ENCODE measurements at regions not wholly inside any gene's neighbourhood (a gene's known extent, or its start where the extent isn't known, plus 50 kb on each side); places are given as distances from the start of the nearest gene placed in this dataset.

DNA sequence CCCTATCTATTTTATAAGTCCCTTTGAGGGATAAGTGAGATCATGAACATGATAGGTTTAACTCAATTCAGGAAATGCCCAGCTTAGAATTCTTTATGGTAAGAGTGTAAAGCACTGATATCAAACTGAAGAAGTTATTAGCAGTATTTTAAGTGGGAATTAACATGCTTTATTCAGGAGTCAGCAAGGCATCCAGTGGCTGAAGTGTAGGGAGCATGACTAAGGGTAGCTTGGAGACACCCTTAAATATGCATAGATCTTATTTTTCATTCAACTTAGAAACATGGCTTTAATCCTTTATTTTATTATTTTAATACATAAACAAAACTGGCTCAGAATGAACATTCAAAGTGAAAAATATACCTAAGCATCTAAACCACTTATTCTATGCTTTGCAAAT lies 158.3 kb upstream of the LPP start:
- TF ChIP-seq MYC (IDR thresholded peaks at IDR 0.05; ENCODE audit: low read depth, low read length) = no peak
- TF ChIP-seq CTCF (IDR thresholded peaks at IDR 0.05; ENCODE audit: low read depth, low read length) = no peak
